Stomach (tissue), 4 donors: ENCODE measurements at regions not wholly inside any gene's neighbourhood (a gene's known extent, or its start where the extent isn't known, plus 50 kb on each side); places are given as distances from the start of the nearest gene placed in this dataset.

Source experiments
- EP300 ChIP-seq: sonication (generic); formaldehyde crosslinking; IDR thresholded peaks from one replicate; pipeline ENCODE4 v1.6.1; 2017; ENCODE audit warnings: antibody characterized with exemption
- POLR2AphosphoS5 ChIP-seq, 3 donors: sonication (generic); formaldehyde crosslinking; IDR thresholded peaks; one replicate each; pipeline ENCODE4 v1.6.1; 2016; ENCODE audit warnings: antibody characterized with exemption in 3 of 3
- TF ChIP-seq, protein P1 (sequence below), 7 experiments: fragments of 450-650 bp in 4 of 7; fragments of 200-600 bp in 3 of 7; sonication (generic) in 3 of 7; IDR thresholded peaks; one replicate each; pipeline ENCODE4 v1.5.1; 2016 to 2019; ENCODE audit warnings: antibody characterized with exemption in 7 of 7, control low read depth in 2 of 7, mild to moderate bottlenecking in 1 of 7

DNA sequence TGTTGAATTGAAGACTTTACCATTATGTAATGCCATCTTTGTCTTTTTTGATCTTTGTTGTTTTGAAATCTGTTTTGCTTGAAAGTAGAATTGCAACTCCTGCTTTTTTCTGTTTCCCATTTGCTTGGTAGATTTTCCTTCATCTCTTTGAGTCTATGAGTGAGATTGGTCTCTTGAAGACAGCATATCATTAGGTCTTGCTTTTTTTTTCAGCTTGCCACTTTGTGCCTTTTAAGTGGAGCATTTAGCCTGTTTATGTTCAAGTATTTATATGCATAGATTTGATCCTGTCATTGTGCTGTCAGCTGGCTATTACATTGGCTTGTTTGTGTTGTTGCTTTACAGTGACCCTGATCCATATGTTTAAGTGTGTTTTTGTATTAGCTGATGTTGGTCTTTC lies 131.8 kb downstream of the ZIC1 start:
- TF ChIP-seq, protein P1, sequence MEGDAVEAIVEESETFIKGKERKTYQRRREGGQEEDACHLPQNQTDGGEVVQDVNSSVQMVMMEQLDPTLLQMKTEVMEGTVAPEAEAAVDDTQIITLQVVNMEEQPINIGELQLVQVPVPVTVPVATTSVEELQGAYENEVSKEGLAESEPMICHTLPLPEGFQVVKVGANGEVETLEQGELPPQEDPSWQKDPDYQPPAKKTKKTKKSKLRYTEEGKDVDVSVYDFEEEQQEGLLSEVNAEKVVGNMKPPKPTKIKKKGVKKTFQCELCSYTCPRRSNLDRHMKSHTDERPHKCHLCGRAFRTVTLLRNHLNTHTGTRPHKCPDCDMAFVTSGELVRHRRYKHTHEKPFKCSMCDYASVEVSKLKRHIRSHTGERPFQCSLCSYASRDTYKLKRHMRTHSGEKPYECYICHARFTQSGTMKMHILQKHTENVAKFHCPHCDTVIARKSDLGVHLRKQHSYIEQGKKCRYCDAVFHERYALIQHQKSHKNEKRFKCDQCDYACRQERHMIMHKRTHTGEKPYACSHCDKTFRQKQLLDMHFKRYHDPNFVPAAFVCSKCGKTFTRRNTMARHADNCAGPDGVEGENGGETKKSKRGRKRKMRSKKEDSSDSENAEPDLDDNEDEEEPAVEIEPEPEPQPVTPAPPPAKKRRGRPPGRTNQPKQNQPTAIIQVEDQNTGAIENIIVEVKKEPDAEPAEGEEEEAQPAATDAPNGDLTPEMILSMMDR (IDR thresholded peaks at IDR 0.05): no peak
- TF ChIP-seq POLR2AphosphoS5 (IDR thresholded peaks at IDR 0.05): no peak
- TF ChIP-seq EP300: no peak
